ENCODE measurements at regions not wholly inside any gene's neighbourhood (a gene's known extent, or its start where the extent isn't known, plus 50 kb on each side); places are given as distances from the start of the nearest gene placed in this dataset.

GRCh38 chr12:31874961-31875608, 84.1 kb upstream of the RESF1 start:
- TF ChIP-seq MYC (IDR thresholded peaks at IDR 0.05; ENCODE audit: low read depth, low read length) (no peak), MYC (CRISPR knock-in tag; IDR thresholded peaks at IDR 0.05; ENCODE audit: borderline replicate concordance, low read depth) (no peak), CREM (IDR thresholded peaks at IDR 0.05; ENCODE audit: low read depth) (no peak), MNT (conservative IDR thresholded peaks at IDR 0.05) (no peak), NFRKB (IDR thresholded peaks at IDR 0.05; ENCODE audit: low read depth) (no peak), BCL6 (CRISPR knock-in tag; IDR thresholded peaks at IDR 0.05) (no peak)
- TF ChIP-seq, protein P1, sequence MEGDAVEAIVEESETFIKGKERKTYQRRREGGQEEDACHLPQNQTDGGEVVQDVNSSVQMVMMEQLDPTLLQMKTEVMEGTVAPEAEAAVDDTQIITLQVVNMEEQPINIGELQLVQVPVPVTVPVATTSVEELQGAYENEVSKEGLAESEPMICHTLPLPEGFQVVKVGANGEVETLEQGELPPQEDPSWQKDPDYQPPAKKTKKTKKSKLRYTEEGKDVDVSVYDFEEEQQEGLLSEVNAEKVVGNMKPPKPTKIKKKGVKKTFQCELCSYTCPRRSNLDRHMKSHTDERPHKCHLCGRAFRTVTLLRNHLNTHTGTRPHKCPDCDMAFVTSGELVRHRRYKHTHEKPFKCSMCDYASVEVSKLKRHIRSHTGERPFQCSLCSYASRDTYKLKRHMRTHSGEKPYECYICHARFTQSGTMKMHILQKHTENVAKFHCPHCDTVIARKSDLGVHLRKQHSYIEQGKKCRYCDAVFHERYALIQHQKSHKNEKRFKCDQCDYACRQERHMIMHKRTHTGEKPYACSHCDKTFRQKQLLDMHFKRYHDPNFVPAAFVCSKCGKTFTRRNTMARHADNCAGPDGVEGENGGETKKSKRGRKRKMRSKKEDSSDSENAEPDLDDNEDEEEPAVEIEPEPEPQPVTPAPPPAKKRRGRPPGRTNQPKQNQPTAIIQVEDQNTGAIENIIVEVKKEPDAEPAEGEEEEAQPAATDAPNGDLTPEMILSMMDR (IDR thresholded peaks at IDR 0.05 in 2 of 3, conservative IDR thresholded peaks at IDR 0.05 in 1 of 3; ENCODE audit: insufficient read depth in 2 of 3, low read depth in 1 of 3, low read length in 3 of 3), result no peak

All from K562 (cell line).